ENCODE measurements at regions not wholly inside any gene's neighbourhood (a gene's known extent, or its start where the extent isn't known, plus 50 kb on each side); places are given as distances from the start of the nearest gene placed in this dataset.

DNA sequence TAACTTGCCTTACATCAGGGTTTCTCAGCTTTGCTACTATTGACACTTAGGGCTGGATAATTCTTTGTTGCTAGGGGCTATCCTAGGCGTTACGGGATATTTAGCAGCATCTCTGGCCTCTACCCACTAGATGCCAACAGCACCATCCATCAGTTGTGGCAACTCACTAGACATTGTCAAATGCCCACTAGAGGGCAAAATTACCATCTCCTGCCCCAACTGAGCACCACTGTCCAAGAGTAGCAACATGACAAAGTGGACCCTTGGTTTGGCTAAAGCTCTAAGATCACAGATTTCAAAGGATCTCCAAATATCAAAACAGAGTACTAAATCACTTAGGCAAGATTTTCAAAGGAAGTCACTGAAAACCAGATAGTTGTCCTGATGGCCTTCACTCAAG is 251.7 kb upstream of the TBX3 start:
- Mint-ChIP-seq H3K9me3 (peaks cover 4% of the 10 kb centered on the region), H3K4me1 (ENCODE audit: low read depth) (no peaks in the 10 kb centered on the region), H3K36me3 (ENCODE audit: low read depth) (no peaks in the 10 kb centered on the region), H3K4me3 (no peak overlapping the region), H3K27me3 (no peaks in the 10 kb centered on the region), H3K27ac (no peak overlapping the region)
- intact Hi-C loops (cut with micrococcal nuclease), result no loop called here
- POLR2A ChIA-PET, result no interaction called here
- TF ChIP-seq CTCF (IDR thresholded peaks at IDR 0.05), result no peak
- ATAC-seq (no peak), DNase-seq (no peak)
- CTCF ChIA-PET, result no interaction called here

GRCh38 chr12:114933428-114934160 is 249.6 kb upstream of the TBX3 start:
- POLR2A ChIA-PET, result no interaction called here
- ATAC-seq, result no peak
- CTCF ChIA-PET, result no interaction called here

GRCh38 chr12:114932806-114933205 is 248.8 kb upstream of the TBX3 start:
- CTCF ChIA-PET, result no interaction called here
- intact Hi-C loops (cut with micrococcal nuclease), result no loop called here
- H3K4me1 Mint-ChIP-seq (ENCODE audit: low read depth), result no peaks in the 10 kb centered on the region
- no peak overlapping the region for H3K4me3 Mint-ChIP-seq
- H3K27ac Mint-ChIP-seq, result no peak overlapping the region
- ATAC-seq, result no peak
- POLR2A ChIA-PET, result no interaction called here
- H3K27me3 Mint-ChIP-seq, result no peaks in the 10 kb centered on the region
- H3K9me3 Mint-ChIP-seq, result peaks cover 6% of the 10 kb centered on the region
- DNase-seq, result no peak
- no peaks in the 10 kb centered on the region for H3K36me3 Mint-ChIP-seq (ENCODE audit: low read depth)
- TF ChIP-seq CTCF (IDR thresholded peaks at IDR 0.05), result no peak

More at GRCh38 chr12:114933428-114934160, 249.6 kb upstream of the TBX3 start:
- no peak for DNase-seq
- intact Hi-C loops (cut with micrococcal nuclease), result no loop called here
- peaks cover 6% of the 10 kb centered on the region for H3K9me3 Mint-ChIP-seq
- no peak for TF ChIP-seq CTCF (IDR thresholded peaks at IDR 0.05)
- H3K4me3 Mint-ChIP-seq, result no peak overlapping the region
- H3K27ac Mint-ChIP-seq, result no peak overlapping the region
- no peaks in the 10 kb centered on the region for H3K36me3 Mint-ChIP-seq (ENCODE audit: low read depth)
- H3K4me1 Mint-ChIP-seq (ENCODE audit: low read depth), result no peaks in the 10 kb centered on the region
- no peaks in the 10 kb centered on the region for H3K27me3 Mint-ChIP-seq

GRCh38 chr12:114931025-114931424 is 247.1 kb upstream of the TBX3 start:
- no peak for ATAC-seq
- no peaks in the 10 kb centered on the region for H3K36me3 Mint-ChIP-seq (ENCODE audit: low read depth)
- H3K9me3 Mint-ChIP-seq, result peaks cover 6% of the 10 kb centered on the region
- no peak overlapping the region for H3K4me3 Mint-ChIP-seq
- H3K27me3 Mint-ChIP-seq, result no peaks in the 10 kb centered on the region
- H3K27ac Mint-ChIP-seq, result no peak overlapping the region
- ChIA-PET CTCF (no interaction called here), POLR2A (no interaction called here)
- TF ChIP-seq CTCF (IDR thresholded peaks at IDR 0.05), result no peak
- intact Hi-C loops (cut with micrococcal nuclease), result no loop called here
- no peaks in the 10 kb centered on the region for H3K4me1 Mint-ChIP-seq (ENCODE audit: low read depth)
- DNase-seq, result no peak

GRCh38 chr12:114926341-114926740 is 242.4 kb upstream of the TBX3 start:
- no peak overlapping the region for H3K4me3 Mint-ChIP-seq
- ATAC-seq, result no peak
- no peaks in the 10 kb centered on the region for H3K36me3 Mint-ChIP-seq (ENCODE audit: low read depth)
- H3K27ac Mint-ChIP-seq, result no peak overlapping the region
- no peak for DNase-seq
- ChIA-PET POLR2A (no interaction called here), CTCF (no interaction called here)
- intact Hi-C loops (cut with micrococcal nuclease), result no loop called here
- peaks cover 4% of the 10 kb centered on the region for H3K9me3 Mint-ChIP-seq
- no peak for TF ChIP-seq CTCF (IDR thresholded peaks at IDR 0.05)
- H3K27me3 Mint-ChIP-seq, result no peaks in the 10 kb centered on the region
- H3K4me1 Mint-ChIP-seq (ENCODE audit: low read depth), result no peaks in the 10 kb centered on the region

All from activated CD8-positive, alpha-beta T cell treated with anti-CD3 and anti-CD28 coated beads for 36 hours (primary cell).